ENCODE measurements at regions not wholly inside any gene's neighbourhood (a gene's known extent, or its start where the extent isn't known, plus 50 kb on each side); places are given as distances from the start of the nearest gene placed in this dataset.
A peak's percentile ranks its signal among the peaks of the same experiment; 100 is the strongest.

GRCh38 chr1:82195245-82195644 lies 394.5 kb downstream of the ADGRL2 start:
- H3K36me3 ChIP-seq = no peaks in the 10 kb centered on the region
- ATAC-seq (no peak), DNase-seq (no peak), FAIRE-seq (no peak)
- WGBS, 2 donors = 63 to 80% methylated on average over 3 of the region's 3 CpGs
- no peak for TF ChIP-seq CTCF (IDR thresholded peaks at IDR 0.05)
- no peak overlapping the region for H3K27ac ChIP-seq
- no peaks in the 10 kb centered on the region for H3K4me1 ChIP-seq
- intact Hi-C loops (cut with DNase I) = no loop called here
- no peaks in the 10 kb centered on the region for H3K9me3 ChIP-seq
- no peak overlapping the region for H3K4me3 ChIP-seq
- H3K27me3 ChIP-seq = no peaks in the 10 kb centered on the region

DNA sequence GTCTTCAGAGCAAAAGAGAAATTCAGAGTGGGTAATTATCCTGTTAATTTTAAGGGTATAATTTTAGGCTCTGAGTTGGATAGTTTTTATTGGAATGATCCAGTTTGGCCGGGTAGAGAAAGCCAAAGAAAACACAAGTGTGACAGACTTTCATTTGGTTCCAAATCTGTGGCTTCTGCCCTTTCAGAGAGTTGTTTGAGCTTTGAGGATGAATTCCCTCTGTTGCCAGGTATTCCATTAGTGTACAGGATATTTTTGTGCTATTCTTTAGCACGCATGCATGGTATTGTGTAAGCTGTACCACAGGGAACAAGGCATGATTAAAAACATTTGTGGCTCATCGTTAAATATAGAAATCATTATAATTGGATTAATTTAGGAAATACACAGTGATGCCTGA lies 384.4 kb downstream of the ADGRL2 start:
- Histone ChIP-seq H3K4me1 (no peaks in the 10 kb centered on the region), H3K9me3 (no peaks in the 10 kb centered on the region), H3K4me3 (no peak overlapping the region), H3K27ac (no peak overlapping the region), H3K27me3 (no peaks in the 10 kb centered on the region), H3K36me3 (no peaks in the 10 kb centered on the region)
- no peak for FAIRE-seq
- no peak for TF ChIP-seq CTCF (IDR thresholded peaks at IDR 0.05)
- no peak for ATAC-seq
- 53 to 62% methylated on average over 3 of the region's 3 CpGs for WGBS, 2 donors
- intact Hi-C loops (cut with DNase I) = no loop called here
- DNase-seq = no peak

- FAIRE-seq (no peak), DNase-seq (no peak), ATAC-seq (no peak)
- H3K27me3 ChIP-seq = no peaks in the 10 kb centered on the region
- no peaks in the 10 kb centered on the region for H3K4me1 ChIP-seq
- intact Hi-C loops (cut with DNase I) = no loop called here
- H3K36me3 ChIP-seq = no peaks in the 10 kb centered on the region
- H3K4me3 ChIP-seq = no peak overlapping the region
- no peak overlapping the region for H3K27ac ChIP-seq
- 94 to 100% methylated on average over 1 of the region's 1 CpG for WGBS, 2 donors
- TF ChIP-seq CTCF (IDR thresholded peaks at IDR 0.05) = no peak
- H3K9me3 ChIP-seq = no peaks in the 10 kb centered on the region
Observed at GRCh38 chr1:82181846-82182245, 381.1 kb downstream of the ADGRL2 start.

GRCh38 chr1:82179131-82179530 lies 378.4 kb downstream of the ADGRL2 start:
- Histone ChIP-seq H3K27me3 (no peaks in the 10 kb centered on the region), H3K4me3 (no peak overlapping the region), H3K27ac (no peak overlapping the region), H3K9me3 (no peaks in the 10 kb centered on the region), H3K4me1 (no peaks in the 10 kb centered on the region), H3K36me3 (no peaks in the 10 kb centered on the region)
- TF ChIP-seq CTCF (IDR thresholded peaks at IDR 0.05) = no peak
- peak in 3 of 4 donors; percentile 16 to 57 (median 35) for ATAC-seq
- intact Hi-C loops (cut with DNase I) = no loop called here
- no peak for DNase-seq
- FAIRE-seq = no peak

DNA sequence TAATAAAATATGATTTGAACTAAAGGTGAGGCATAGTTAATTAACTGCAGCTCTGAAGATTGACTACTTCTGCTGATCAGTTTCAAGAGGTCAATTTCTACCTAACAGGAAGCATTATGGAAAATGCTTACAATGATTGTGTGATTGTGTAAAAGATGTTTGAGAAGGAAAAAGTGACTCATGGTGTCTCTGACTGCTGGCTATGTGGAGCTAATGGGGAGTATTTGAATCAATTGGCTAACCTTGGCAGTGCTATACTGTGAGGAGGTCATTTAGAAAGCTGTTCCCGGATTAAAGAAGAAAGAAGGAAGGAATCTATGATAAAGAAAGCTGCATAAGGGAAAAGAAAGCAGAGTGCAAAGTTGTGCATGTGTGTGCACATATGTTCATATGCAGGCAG lies 376.5 kb downstream of the ADGRL2 start:
- intact Hi-C loops (cut with DNase I) = no loop called here
- no peak overlapping the region for H3K27ac ChIP-seq
- no peaks in the 10 kb centered on the region for H3K36me3 ChIP-seq
- TF ChIP-seq CTCF (IDR thresholded peaks at IDR 0.05) = no peak
- no peak for FAIRE-seq
- no peaks in the 10 kb centered on the region for H3K27me3 ChIP-seq
- 54 to 78% methylated on average over 1 of the region's 1 CpG for WGBS, 2 donors
- no peak for DNase-seq
- H3K4me3 ChIP-seq = no peak overlapping the region
- H3K9me3 ChIP-seq = no peaks in the 10 kb centered on the region
- ATAC-seq = peak in 1 of 4 donors; percentile 55
- no peaks in the 10 kb centered on the region for H3K4me1 ChIP-seq

Measured in pancreas (tissue), 10 donors.